NCI-H526 treated with DMSO at 0.1 percent for 48 hours (cell line): ENCODE measurements at regions not wholly inside any gene's neighbourhood (a gene's known extent, or its start where the extent isn't known, plus 50 kb on each side); places are given as distances from the start of the nearest gene placed in this dataset.

Source experiments
- DNase-seq: peaks from one replicate; lab custom pipeline; 2025; lab: John Stamatoyannopoulos, UW

DNA sequence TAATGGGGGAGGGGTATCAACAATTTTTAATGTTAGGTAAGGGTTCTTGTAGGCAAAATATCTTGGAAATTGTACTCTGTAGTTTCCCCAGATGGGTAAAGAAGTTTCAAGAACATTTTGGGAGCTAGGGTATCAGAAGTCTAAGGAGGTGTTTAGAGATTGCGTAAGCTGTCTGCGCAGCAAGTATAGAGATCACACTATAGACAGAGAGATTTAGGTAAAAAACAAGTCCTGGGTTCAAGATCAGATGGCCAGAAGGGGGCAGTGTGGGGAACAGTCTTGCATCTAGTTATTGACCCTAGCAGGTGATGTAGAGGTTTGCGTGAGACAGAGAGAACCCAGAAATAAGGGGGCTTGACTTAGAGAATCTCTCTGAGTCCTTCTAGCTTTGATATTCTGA lies 80.8 kb downstream of the S1PR1 start:
- no peak for DNase-seq

DNA sequence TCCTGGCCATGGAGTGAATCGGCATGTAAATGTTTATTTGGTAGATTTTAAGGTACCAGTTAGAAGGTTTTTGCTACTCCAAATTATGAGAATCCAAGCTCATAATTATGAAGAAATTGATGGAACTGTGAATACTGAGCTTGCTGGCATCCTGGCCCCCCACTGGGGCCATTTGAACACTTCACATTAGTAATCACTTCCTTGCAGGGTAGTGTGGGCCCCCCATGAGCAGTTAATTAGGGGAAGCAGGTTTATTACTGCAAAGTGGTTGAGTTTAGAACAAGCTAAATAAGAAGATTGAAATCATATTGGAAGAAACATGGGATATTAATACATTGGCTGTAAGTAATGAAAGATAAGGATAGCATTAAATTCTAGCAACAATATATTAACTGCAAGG lies 86.7 kb downstream of the S1PR1 start:
- DNase-seq, result no peak

DNA sequence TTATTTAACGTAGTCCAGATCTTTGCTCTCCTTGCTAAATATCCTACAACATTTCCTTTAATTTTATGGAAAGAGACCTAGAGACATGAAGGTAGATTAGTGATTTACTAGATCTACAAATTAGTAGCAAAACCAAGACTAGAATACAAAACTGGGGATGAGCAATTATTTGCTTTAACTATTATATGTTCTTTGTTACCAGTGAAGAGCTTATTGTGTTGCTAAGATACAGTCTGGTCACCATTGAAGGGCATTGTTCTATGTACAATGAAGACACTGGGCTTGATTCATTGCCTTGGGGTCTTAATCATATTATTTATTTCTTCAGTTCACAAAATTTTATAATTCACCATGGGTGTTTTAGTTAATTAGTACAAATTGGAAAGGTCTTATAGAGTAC lies 88.3 kb downstream of the S1PR1 start:
- no peak for DNase-seq

DNA sequence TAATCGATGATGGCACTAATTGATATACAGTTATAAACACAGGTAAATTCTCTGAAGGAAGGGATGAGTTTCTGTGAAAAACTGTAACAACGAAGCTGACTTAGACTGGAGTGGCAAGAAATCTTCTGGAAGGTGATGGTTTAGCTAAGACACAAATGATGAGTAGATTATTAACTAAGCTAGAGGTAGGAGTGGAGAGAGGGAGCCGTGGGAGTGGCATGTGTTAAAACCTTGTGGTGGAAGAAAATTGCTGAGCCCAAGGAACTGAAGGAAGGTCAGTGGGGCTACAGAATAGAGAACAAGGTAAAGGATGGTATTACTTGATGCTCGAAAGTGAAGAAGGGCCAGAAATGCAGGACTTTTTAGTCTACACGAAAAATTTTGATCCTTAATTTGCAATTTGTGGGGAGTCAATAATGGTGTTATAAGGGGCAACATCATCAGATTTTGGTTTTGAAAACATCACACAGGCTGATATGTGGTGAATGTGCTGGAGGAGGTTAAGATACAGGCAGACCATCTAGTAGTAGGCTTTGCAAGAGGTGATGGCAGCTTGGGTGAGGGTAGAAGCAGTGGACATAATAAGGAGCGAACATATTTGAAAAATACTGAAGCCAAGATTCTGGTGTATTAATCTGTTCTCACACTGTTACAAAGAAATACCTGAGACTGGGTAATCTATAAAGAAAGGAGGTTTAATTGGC lies 93.8 kb downstream of the S1PR1 start:
- DNase-seq, result no peak

DNA sequence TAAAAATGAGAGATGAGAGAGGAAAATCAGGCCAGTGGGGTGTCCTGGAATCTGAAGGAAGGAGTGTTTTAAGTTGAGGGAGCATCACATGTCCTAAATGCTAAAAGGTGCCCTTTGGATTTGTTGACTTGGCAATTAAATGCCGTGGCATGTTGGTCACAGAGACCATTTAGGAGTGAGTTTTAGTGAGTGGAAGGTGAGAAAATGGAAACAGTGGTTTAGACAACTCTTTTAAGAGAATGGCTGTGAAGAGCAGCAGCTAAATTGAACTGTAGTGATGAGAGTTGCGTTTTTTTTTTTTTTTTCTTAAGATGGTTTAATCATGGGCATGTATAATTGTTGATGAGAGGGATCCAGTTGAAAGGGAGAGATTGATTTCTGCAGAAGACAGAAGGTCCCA lies 95.0 kb downstream of the S1PR1 start:
- no peak for DNase-seq

DNA sequence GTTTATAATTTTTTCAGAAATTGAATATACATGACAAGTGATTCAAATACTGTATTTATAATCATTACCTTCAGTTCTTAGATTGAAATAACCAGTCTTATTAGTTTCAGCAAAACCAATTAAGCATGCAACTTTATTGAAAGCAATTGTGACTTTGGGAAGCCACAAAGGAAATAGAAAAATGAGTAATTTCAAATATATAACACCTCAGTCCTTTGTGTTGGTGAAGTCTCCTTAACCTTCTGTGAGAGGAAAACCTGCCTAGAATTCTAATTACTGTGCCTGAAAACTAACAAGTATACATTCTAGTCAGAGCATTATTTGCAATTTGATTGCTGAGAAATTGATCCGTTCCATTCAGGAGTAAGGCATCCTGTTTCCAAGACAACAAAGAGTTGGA lies 95.8 kb downstream of the S1PR1 start:
- no peak for DNase-seq

DNA sequence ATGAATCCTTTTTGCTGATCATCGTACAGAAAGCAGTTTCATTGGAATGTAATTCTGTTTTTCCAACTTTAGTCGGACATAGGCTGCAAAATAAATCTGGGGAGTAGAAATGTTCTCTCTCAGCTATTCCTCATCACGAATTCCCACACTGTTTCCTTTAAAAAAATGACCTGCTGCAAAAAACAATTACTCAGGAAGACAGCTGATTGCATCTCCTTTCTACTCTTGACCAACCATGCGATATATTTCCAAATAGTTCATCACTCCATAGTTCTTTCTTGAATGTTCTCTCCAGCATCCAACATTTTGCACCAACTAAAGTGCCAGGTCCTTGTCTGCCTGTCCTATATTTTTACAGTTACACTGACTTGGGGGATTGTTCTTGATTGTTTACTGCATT lies 96.4 kb downstream of the S1PR1 start:
- no peak for DNase-seq

DNA sequence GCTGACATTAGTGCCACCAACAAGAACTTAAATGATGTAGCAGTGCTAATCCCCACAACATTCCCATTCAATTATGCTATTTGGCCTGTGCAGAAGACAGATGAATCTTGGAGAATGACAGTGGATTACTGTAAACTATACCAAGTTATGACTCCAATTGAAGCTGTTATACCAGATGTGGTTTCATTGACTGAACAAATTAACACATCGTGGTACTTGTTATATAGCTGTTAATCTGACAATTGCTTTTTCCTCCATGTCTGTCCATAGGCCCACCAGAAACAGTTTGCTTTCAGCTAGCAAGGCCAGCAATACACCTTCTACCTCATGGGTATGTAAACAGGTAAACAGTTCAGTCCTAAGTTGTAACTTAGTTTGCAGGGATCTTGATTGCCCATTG lies 101.1 kb downstream of the S1PR1 start:
- no peak for DNase-seq

DNA sequence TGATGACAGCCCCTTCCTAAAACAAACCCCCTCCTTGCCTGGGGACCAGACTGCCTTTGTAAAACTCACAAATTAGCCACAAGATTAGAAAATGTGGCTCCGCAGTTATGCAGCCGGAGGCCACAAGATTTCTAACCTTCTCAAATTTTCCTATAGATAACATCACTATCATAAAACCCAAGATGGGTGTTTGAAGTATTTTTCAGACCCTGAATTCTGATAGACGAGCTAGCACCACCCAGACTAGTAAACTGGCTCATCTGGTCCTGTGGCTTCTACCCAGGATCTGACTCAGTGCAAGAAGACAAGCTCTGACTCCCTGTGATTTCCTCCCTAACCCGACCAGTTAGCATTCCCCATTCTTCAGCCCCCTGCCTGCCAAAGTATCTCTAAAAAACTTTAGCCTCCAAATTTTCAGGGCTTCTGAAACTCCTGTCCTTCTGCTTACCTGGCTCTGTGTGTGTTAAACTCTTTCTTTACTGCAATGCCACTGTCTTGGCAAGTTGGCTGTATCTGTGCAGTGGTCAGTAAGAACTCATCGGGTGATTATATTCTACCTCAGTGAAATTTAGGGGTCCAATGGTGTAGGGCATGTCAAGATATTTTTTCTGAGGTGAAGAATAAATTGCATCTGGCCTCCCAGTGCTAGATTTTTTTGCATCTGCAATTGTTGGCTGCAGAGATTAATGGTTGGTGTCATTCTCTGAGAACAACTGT lies 102.1 kb downstream of the S1PR1 start:
- DNase-seq, result no peak

DNA sequence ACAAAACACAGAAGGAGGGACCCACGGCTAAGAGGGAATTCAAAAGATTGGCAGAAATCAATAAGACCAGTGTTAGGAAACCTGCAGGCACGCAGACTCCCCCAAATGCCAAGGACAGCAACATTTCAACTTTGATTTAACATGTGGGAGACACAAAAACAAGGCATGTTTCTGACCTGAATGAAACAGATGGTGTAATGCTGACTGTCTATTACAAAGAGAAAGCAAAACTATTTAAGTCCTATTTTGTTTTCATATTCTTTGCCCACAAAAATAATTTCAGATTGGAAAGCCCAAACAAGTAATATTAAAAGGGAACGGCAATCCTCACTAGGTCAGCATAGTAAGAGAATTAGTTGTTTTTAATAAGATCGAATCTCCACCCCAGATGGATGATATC lies 107.9 kb downstream of the S1PR1 start:
- DNase-seq, result no peak

DNA sequence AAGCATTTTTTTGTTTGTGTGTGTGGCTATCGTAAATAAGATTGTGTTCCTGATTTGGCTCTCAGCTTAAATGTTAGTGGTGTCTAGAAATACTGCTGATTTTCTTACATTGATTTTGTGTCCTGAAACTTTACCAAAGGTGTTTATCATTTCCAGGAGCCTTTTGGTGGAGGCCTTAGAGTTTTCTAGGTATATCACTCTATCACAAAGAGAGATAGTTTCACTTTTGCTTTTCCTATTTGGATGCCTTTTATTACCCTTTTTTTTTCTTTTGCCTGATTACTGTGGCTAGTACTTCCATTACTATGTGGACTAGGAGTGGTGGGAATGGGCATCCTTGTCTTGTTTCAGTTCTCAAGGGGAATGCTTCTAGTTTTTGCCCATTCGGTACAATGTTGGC lies 109.6 kb downstream of the S1PR1 start:
- DNase-seq, result no peak

DNA sequence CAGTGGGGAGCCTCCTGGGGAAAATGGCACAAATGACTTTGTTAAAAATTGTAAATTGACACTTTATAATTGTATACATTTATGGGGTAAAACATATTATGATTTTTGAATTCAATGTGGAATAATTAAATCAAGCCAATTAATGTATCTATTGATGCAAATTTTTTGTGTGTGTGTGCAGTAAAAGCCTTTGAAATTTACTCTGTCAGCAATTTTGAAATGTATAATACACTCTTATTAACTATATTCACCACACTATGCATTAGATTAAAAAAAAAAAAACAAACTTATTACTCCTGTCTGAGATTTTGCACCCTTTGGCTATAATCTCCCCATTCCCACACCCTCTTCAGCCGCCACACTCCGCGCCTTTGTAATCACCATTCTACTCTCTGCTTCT lies 119.2 kb downstream of the S1PR1 start:
- no peak for DNase-seq

DNA sequence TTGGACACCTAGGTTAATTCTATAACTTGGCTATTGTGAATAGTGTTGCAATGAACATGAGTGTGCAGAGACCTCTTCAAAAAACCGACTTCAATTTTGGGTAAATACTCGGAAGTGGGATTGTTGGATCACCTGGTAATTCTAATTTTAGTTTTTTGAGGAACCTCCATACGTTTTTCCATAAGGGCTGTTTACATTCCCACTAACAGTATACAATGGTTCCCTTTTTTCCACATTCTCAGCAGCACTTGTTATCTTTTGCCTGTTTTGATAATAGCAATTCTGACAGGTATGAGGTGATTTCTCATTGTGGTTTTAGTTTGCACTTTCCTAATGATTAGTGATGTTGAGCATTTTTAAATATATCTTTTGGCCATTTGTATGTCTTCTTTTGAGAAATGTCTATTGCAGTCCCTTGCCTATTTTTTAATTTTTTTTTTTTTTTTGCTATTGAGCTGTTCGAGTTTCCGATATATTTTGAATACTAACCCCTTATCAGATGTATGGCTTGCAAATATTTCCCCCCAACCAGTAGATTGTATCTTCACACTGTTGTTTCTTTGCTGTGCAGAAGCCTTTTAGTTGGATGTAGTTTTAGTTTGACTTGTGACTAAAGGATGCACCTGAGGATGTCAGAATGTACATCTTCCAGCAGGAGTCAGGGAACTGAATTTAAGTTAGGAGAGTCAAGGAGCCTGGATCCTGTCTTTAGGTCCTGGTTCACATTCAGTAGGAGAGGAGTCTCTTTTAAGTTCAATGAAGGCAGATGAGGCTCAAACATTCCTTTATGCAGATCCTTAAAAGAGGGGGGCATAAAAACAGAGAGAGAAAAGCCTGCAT lies 120.0 kb downstream of the S1PR1 start:
- DNase-seq, result no peak

DNA sequence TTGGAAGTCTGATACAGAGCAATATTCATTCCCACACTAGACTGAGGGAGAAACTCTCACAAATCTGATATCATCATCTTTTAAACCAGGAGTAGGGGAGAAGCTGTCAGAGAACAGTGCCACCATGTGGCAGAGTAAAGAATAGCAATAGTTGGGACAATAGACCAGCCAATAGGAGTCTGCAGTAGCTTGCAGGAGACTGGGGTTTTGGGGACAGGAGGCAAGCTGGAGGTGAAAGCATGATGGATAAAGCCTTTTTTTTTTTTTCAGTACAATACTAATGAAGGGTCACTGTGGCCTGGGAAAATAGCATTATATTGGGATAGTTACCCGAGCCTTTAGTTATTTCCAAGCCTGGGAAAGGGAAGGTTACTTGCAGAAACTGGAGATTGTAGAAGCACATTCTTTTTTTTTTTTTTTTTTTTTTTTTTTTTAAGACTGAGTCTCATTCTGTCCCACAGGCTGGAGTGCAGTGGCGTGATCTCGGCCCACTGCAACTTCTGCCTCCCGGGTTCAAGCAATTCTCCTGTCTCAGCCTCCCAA lies 120.7 kb downstream of the S1PR1 start:
- peak; percentile 67 for DNase-seq

DNA sequence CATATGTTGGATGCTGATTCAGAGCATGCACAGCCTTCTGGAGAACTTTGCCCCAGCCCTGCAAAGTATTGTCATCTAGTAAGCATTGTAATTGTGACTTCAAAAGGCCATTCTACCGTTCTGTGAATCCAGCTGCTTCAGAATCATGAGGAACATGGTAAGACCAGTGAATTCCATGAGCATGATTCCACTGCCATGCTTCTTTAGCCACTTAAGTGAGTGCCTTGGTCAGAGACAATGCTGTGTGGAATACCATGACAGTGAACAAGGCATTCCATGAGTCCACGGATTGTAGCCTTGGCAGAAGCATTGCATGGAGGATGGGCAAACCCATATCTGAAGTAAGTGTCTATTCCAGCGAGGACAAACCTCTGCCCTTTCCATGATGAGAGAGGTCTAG lies 123.7 kb downstream of the S1PR1 start:
- no peak for DNase-seq

DNA sequence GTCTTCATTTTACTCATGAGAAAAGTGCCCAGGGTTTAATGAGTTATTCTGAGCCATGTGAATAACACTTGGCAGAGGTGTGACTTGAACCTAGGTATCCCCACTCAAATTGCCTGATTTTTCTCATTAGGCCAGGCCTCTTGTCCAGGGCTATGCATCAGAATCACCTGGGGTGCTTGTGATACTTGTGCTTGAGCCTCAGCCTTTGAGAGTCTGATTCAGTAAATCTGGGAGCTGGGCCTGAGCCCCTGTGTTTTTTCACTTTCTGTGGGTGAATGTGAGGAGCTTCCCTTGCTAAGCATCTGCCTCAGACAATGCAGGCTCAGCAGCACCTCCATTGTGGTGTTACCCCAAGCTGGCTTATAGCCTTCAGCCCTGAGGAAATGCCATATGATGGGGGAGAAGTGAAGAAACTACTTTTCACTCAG lies 127.1 kb downstream of the S1PR1 start:
- DNase-seq, result no peak

DNA sequence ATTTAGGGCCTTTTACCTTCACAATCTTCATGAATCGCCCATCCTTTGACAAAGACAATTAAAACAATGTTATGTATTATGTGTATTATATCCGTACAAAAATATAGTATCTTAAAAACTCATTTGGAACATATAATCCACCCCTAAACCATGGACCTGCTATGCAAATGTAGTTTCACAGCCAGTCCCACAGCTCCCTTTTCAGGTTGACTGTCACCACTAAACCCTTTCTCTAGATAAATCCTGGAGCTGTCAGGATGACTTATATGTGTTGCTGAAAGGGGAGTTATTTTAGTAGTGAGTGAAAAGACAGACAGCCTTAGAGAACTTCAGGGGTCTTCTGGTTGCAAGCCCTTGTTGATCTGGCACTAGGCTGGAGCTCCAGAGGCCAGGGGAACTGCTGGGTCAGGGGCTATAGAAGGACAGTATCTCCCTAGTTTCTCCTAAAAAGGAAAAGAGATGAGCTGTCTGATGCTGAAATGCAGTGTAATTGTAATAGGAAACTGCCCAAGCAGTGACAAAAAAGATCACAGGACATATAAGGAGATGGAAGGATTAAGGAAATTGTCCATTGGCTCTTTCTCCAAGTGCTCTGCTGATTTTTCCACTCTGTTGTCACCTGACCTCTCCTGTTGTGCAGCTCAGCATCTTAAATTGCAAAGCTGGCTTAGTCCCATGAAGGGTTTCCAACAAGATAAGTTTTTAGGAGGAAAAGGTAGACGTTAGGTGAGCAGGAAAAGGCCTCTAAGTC lies 127.7 kb downstream of the S1PR1 start:
- DNase-seq, result no peak

DNA sequence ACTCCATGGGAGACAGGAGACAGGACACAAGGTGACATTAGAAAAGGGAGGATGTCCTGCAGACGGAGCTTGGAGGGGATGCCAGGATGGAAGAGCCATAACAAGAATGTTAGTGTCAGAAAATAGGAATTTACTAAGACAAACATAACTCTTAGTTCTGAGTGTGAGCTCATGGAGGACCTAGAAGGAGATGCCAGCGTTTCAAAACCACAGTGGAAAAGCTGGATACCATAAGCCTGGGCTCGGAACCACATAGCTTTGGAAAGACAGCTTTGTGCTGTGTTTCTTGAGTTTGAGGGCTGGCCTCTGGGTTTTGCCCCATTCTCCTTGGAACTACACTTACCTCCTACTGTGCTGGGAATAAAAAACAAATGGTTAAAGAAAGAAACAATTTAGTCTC lies 128.4 kb downstream of the S1PR1 start:
- no peak for DNase-seq

DNA sequence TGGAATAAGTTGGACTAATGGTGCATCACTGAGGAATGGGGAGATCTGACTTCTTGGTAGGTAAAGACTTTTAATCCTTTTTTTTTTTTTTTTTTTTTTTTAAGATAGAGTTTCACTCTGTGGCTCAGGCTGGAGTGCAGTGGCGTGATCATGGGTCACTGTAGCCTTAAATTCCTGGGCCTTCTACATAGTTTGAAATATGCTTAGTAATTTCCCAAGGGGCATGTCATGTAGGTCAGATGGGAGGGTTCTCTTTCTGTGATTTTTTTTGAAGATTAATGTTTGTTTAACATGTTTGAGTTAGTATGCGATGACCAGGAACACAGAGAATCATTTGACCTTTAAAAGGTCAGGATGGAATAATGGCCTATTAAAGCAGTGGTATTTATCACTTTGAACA lies 129.1 kb downstream of the S1PR1 start:
- no peak for DNase-seq

DNA sequence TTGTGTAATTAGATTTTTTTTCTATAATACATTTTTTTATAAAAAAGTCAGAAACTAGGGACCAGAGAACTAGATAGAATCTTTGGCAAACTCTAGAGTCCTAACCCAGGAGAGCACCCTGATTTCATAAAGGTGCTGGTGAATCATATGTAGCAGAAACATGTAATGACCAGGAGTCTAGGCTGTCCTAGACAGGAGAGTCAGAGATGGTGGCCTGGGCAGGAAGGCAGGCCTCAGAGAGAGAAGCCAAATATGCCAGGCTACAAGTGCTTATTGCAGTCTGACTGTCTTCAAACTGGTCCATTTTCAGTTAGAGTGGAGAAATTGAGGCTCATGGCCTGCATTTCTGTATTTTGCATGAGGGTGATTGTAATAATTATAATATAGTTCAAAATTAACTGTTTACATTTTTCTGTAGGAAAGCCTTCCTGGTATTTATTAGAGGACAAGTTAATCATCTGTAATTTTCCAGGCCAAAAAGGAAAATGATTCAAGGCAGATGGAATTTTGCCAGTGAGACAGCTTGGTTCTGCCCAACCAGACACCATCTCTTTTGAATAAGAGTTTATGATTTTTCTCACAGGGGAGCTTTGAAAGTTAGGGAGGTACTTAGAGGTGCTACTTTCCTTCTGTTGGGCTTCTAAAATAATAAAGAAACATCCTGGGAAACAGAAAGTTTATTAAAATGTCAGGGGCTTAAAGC lies 129.8 kb downstream of the S1PR1 start:
- DNase-seq, result no peak

DNA sequence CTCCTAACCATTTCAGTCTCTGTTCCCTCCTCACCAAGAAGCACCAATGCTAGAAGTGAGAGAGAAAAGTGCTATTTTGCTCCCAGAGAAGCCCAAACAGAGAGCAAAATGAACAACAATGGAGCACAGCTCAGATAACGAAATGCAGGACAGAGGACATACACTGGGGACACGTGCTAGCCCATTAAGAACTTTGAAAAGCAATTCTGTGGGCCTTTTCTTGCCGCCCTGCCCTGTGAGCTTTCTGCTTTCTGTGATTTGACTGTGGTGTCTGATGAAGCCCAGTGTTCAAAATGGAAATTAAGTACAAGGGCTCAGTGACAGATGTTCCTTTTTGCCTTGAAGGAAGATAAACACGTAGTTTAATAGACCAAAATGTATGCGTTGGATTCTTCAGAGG lies 130.8 kb downstream of the S1PR1 start:
- DNase-seq, result no peak
